HL-60 (cell line): ENCODE measurements at regions not wholly inside any gene's neighbourhood (a gene's known extent, or its start where the extent isn't known, plus 50 kb on each side); places are given as distances from the start of the nearest gene placed in this dataset.

Source experiments
- DNase-seq, 2 experiments: peaks; one replicate each; pipeline ENCODE4 v3.0.0-alpha.2; 2010 to 2020; ENCODE audit warnings: low read depth in 1 of 2, low spot score in 1 of 2
- H3K27ac ChIP-seq: fragments of 250-450 bp; sonication (Bioruptor Pico); replicated peaks from 2 replicates; pipeline ENCODE4 v1.5.1; 2020; ENCODE audit warnings: mild to moderate bottlenecking, moderate library complexity
- H3K27me3 ChIP-seq: fragments of 250-450 bp; sonication (Bioruptor Pico); 2 replicates; pipeline ENCODE4 v1.5.1; 2021; ENCODE audit warnings: mild to moderate bottlenecking, moderate library complexity; ENCODE audit not compliant: insufficient read depth, poor library complexity, severe bottlenecking
- H3K4me3 ChIP-seq: replicated peaks from 2 replicates; pipeline ENCODE4 v1.5.1; 2011; ENCODE audit warnings: mild to moderate bottlenecking, control low read depth, low read length; ENCODE audit not compliant: insufficient read depth
- GABPA ChIP-seq: IDR thresholded peaks from 2 replicates; pipeline ENCODE4 v1.6.1; 2012; ENCODE audit warnings: low read depth
- POLR2AphosphoS5 ChIP-seq: IDR thresholded peaks from 2 replicates; pipeline ENCODE4 v1.6.1; 2012; ENCODE audit warnings: low read depth
- SPI1 ChIP-seq: IDR thresholded peaks from 2 replicates; pipeline ENCODE4 v1.6.1; 2012; ENCODE audit warnings: low read depth, mild to moderate bottlenecking, borderline replicate concordance
- TF ChIP-seq, protein P1 (sequence below): IDR thresholded peaks from 2 replicates; pipeline ENCODE4 v1.6.1; 2012; ENCODE audit warnings: low read depth; ENCODE audit not compliant: insufficient replicate concordance
- TF ChIP-seq, protein P2 (sequence below): IDR thresholded peaks from one replicate; pipeline ENCODE4 v1.5.1; 2011; ENCODE audit warnings: low read length, control low read depth, inconsistent platforms; ENCODE audit not compliant: insufficient read depth

- TF ChIP-seq POLR2AphosphoS5 (no peak), SPI1 (no peak), GABPA (no peak)
- TF ChIP-seq, protein P1, sequence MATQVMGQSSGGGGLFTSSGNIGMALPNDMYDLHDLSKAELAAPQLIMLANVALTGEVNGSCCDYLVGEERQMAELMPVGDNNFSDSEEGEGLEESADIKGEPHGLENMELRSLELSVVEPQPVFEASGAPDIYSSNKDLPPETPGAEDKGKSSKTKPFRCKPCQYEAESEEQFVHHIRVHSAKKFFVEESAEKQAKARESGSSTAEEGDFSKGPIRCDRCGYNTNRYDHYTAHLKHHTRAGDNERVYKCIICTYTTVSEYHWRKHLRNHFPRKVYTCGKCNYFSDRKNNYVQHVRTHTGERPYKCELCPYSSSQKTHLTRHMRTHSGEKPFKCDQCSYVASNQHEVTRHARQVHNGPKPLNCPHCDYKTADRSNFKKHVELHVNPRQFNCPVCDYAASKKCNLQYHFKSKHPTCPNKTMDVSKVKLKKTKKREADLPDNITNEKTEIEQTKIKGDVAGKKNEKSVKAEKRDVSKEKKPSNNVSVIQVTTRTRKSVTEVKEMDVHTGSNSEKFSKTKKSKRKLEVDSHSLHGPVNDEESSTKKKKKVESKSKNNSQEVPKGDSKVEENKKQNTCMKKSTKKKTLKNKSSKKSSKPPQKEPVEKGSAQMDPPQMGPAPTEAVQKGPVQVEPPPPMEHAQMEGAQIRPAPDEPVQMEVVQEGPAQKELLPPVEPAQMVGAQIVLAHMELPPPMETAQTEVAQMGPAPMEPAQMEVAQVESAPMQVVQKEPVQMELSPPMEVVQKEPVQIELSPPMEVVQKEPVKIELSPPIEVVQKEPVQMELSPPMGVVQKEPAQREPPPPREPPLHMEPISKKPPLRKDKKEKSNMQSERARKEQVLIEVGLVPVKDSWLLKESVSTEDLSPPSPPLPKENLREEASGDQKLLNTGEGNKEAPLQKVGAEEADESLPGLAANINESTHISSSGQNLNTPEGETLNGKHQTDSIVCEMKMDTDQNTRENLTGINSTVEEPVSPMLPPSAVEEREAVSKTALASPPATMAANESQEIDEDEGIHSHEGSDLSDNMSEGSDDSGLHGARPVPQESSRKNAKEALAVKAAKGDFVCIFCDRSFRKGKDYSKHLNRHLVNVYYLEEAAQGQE, result no peak
- TF ChIP-seq, protein P2, sequence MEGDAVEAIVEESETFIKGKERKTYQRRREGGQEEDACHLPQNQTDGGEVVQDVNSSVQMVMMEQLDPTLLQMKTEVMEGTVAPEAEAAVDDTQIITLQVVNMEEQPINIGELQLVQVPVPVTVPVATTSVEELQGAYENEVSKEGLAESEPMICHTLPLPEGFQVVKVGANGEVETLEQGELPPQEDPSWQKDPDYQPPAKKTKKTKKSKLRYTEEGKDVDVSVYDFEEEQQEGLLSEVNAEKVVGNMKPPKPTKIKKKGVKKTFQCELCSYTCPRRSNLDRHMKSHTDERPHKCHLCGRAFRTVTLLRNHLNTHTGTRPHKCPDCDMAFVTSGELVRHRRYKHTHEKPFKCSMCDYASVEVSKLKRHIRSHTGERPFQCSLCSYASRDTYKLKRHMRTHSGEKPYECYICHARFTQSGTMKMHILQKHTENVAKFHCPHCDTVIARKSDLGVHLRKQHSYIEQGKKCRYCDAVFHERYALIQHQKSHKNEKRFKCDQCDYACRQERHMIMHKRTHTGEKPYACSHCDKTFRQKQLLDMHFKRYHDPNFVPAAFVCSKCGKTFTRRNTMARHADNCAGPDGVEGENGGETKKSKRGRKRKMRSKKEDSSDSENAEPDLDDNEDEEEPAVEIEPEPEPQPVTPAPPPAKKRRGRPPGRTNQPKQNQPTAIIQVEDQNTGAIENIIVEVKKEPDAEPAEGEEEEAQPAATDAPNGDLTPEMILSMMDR, result no peak
- DNase-seq, result no peak
- Histone ChIP-seq H3K27me3 (no peaks in the 10 kb centered on the region), H3K4me3 (no peak overlapping the region), H3K27ac (no peak overlapping the region)
These were observed 824.1 kb upstream of the IGFBP3 start for GRCh38 chr7:46744957-46745706.

GRCh38 chr7:46742601-46743000 is 821.5 kb upstream of the IGFBP3 start:
- Histone ChIP-seq H3K27me3 (no peaks in the 10 kb centered on the region), H3K4me3 (no peak overlapping the region), H3K27ac (no peak overlapping the region)
- no peak for DNase-seq
- TF ChIP-seq SPI1 (no peak), POLR2AphosphoS5 (no peak), GABPA (no peak)
- TF ChIP-seq, protein P1, result no peak

GRCh38 chr7:46741938-46742540 is 821.0 kb upstream of the IGFBP3 start:
- Histone ChIP-seq H3K27ac (no peak overlapping the region), H3K4me3 (no peak overlapping the region), H3K27me3 (no peaks in the 10 kb centered on the region)
- DNase-seq, result no peak
- TF ChIP-seq, protein P2, result no peak
- no peak for TF ChIP-seq POLR2AphosphoS5
- TF ChIP-seq, protein P1, result no peak
- no peak for TF ChIP-seq SPI1
